Germinal center (tissue), 1 donor: ENCODE measurements at regions not wholly inside any gene's neighbourhood (a gene's known extent, or its start where the extent isn't known, plus 50 kb on each side); places are given as distances from the start of the nearest gene placed in this dataset.
"Not testable (repeated sequence)": the region's sequence is repeated elsewhere in the genome, so short reads cannot be mapped to it uniquely, and the experiment has no call there.

Experiments used
- DNase-seq: peaks from one replicate; pipeline ENCODE4 v3.0.0; 2012; ENCODE audit warnings: mixed read lengths, low spot score

- DNase-seq, result no peak
Observed at GRCh38 chr3:18538463-18539230, 113.5 kb upstream of the SATB1 start.

DNA sequence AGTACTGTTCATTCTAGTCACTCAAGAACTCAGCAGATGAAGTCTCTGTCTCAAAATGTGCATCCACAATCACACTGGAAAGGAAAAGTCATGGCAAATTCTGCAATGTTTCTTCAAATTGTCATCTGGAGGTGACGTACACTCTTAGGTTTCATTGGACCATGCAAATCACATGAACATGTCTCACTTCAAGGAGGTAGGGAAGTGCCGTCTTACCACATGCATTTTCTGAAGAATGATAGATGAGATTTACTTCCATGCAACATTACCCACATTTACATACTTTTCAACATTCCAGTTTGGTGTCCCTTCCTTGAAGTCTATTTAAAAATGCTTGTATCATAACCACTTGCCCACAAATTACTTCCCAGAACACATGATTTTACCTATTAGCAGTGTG, 107.9 kb upstream of the SATB1 start:
- no peak for DNase-seq

- DNase-seq, result peak; percentile 39
Observed at GRCh38 chr3:18531662-18532061, 106.5 kb upstream of the SATB1 start.

- DNase-seq, result no peak
Observed at GRCh38 chr3:18529631-18530030, 104.5 kb upstream of the SATB1 start.

DNA sequence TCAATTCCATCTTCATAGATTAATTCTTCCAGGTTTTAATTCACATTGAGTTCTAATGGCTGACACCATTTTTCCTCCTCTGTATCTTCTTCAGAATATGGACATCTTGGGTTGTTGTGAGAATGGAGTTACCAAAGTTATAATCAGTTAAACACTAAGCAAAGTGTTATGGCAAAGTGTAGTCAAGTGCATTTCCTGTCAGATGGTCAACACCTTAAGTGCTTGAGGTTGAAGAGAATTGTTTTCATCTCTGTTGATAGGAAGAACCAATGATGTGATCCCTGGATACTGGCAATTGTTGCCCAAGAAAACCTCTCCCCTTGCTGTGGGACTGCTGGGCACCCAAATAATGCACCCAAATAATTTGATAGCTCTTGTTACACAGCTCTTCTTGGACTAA, 102.6 kb upstream of the SATB1 start:
- DNase-seq, result peak; percentile 3

- DNase-seq, result no peak
Observed at GRCh38 chr3:18526667-18527066, 101.5 kb upstream of the SATB1 start.

DNA sequence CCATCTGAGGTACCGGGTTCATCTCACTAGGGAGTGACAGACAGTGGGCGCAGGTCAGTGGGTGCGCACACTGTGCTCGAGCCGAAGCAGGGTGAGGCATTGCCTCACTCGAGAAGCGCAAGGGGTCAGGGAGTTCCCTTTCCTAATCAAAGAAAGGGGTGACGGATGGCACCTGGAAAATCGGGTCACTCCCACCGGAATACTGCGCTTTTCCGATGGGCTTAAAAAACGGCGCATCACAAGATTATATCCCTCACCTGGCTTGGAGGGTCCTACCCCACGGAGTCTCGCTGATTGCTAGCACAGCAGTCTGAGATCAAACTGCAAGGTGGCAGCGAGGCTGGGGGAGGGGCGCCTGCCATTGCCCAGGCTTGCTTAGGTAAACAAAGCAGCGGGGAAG, 91.0 kb upstream of the SATB1 start:
- not testable (repeated sequence) for DNase-seq

GRCh38 chr3:18513091-18513490, 88.0 kb upstream of the SATB1 start:
- DNase-seq, result no peak

- DNase-seq, result peak; percentile 13
Observed at GRCh38 chr3:18512007-18512406, 86.9 kb upstream of the SATB1 start.

DNA sequence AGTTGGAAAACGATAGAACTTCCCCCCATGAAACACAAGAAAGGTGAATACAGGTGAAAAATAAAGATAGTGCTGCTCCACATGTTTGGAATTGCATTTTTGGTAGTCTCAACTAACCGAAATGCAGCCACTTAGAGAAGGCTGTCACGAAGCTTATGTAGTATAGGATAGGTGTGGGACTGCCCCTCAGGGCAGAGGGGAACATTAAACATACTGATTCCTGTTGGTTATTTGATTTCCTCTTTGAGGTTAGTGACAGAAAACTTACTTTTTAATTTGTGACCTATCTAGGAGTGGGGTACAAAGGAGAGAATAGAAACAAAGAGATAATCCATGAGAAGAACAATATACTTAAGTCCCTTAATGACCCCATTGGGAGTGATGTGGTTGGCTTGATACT, 85.8 kb upstream of the SATB1 start:
- no peak for DNase-seq

- peak; percentile 28 for DNase-seq
Observed at GRCh38 chr3:18507333-18507732, 82.2 kb upstream of the SATB1 start.

DNA sequence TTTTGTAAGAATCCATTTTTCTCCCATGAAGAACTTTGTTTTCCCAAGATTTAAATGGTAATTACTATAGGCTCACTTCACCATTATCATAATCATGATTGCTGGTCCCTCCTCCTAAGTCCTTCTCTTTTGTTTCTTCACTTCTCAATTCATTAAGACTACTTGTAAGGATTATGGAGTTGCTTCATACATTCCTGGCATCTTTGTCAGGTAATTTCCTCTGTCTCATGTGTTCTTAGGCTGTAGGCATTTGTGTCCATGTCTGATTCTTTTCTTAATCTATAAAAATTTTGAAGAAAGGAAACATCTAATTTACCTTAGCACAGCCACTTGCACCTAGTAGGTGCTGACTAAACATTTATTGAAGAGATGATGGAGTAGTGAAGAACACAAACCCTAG, 79.9 kb upstream of the SATB1 start:
- no peak for DNase-seq

DNA sequence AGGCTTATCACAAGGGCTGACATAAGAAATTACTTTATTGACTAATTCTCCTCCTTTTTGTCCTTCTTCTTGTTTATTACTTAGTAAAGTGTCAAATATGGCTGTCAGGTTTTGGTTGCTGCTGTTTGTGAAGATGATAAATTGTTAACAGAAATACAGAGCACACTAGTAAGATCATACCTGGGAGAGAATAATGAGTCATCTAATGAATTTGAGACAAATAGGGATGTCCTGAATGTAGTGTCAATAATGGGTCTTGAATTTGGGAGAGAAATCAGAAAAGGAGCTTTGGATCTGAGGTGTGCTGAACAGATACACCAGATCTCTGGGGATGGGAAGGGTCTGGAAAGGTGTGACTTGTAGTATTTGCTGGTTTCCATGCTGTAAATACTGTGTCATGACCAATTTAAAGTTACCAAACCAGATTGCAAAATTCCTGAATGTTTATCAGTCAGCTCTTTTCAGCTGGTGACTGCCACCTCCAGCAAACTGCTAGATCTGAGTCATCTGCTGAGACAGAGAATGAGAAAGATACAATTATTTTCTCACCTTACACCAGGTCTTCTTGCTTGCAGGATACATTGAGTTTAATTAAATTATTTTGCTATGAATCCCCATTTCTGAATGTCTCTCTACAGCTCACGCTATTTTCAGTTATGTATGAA, 76.7 kb upstream of the SATB1 start:
- DNase-seq, result no peak

GRCh38 chr3:18500322-18500721, 75.2 kb upstream of the SATB1 start:
- no peak for DNase-seq

DNA sequence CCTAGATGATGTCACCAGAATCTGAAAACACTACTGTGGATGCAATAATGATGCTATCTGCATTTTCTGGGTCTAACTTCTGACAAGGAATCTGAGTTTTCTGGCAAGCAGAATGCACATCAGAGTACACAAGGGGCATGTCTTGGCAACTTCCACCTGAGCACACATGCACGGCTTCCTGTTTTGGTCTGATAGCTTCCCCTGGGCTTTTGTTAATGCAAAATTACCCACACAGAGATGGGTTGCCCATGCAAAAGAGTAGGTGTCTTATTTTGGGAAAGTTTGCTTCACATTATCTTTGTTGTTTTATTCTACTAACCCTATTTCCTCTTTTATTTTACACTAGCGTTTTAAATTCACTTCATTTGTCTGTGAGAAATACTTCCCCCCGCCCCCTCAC, 74.2 kb upstream of the SATB1 start:
- peak; percentile 72 for DNase-seq

DNA sequence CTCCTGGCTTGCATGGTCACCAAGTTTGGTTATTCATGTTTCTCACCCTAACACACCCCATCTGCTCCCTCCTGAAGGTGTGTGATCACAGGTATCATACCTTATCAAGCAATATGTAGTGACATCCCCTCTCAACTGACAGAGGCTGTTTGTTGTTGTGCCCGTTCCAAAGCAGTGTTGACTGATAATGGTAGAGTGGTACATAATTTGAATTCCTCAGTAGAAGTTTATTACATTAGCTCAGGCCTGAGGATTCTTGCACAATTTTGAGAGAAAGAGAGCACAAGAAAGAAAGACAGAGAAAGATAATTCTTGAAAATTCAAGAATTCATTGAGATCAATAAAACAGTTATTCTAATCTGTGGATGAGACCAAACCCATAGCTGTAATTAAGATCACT, 69.1 kb upstream of the SATB1 start:
- no peak for DNase-seq

DNA sequence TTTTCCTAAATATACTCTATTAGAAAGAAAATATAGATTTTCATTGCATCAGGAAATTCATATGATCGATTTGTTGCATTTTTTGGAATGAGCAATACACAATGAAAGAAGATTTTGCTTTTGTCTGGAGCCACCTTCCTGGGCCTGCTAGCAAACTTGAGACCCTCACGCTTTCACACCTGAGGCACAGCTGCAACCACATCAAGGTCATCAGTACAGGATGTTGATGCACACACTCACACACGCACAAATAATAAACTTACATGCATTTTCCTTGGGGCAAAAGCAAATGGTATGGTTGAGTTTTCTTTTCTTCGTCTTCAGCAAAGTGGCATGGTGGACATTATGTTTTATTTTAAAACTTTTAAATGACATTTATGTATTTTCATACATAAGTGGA, 64.8 kb upstream of the SATB1 start:
- no peak for DNase-seq

DNA sequence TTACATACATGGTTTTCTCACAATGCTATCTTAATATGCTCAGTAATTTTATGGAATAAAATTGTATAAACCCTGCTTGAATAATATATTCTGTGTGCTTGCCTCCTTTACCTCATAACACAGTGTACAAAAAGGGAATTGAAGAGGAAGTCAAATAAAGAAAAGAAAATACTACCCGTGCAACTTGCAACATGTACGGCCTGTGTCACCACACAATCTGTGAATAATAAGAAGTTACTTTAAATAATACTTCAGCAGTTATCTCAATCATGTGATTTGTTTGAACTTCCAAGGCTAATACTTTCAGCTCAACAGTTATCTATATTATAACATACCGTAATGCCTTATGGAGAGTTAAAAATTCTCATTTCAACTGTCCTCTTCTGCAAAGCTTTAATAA, 58.1 kb upstream of the SATB1 start:
- no peak for DNase-seq

DNA sequence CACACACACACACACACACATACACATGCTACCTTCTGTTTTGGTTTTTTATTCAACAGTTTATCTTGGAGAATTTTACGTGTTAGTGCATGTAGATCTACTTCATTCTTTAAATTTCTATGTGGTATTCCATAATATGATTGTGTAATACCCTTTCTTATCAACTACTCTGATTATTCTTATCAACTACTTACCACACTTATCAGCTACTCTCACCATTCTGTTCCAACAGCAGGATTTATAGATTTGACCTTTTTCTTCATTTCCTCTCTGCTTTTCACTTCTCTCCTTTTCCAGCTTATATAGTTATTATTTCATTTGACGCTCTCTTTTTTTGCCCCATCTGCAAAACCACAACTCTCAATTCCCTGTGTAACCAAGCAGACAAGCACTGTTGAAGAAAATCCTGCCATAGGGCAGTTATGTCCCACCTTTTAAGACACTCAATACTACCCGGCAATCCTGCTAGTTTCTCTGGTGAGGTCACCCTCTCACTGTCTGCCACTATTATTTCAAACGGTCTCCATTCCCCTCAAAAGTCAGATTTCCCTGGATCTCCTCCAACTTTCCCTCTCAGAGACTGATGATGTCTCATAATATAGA, 56.9 kb upstream of the SATB1 start:
- no peak for DNase-seq

DNA sequence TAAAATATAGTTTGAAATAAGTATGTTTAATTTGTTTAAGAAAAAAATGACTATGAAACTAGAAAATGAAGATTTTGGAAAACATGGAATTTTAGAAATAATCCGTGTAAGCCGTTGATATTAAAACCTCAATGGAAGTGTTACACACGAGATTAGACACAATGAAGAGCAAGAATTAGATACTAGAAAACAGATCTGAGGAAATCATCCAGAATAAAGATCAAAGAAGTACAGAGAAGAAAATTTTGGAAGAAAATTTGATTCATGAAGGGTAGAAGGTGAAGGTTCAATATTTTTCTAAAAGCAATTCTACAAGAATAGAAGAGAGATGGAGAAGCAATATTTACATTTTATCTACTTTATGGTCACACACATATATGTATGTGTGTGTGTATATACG, 52.5 kb upstream of the SATB1 start:
- DNase-seq, result no peak
